K562 (cell line): ENCODE measurements at regions not wholly inside any gene's neighbourhood (a gene's known extent, or its start where the extent isn't known, plus 50 kb on each side); places are given as distances from the start of the nearest gene placed in this dataset.

Experiments used
- ATAC-seq: fragments of 200-7000 bp; cut with Tn5 transposase; 3 replicates; pipeline ENCODE4 v1.9.1; 2020; ENCODE audit warnings: moderate library complexity
- BruUV-seq: library from RNA; stranded (reverse); fragments of 400-500 nt; replicated peaks from 2 replicates; lab custom pipeline; 2021; lab: Mats Ljungman, UMichigan
- CTCF ChIA-PET: fragments of 300-600 bp; formaldehyde crosslinking; extraction: SDS; loops from one replicate; lab custom pipeline; 2021; ENCODE audit warnings: low intra/inter-chr PET ratio; lab: Yijun Ruan, JAX
- POLR2A ChIA-PET: fragments of 300-600, 350-650 bp; sonication (Branson Sonifier 250); formaldehyde crosslinking; extraction: SDS; loops from one replicate; lab custom pipeline; 2021; ENCODE audit warnings: antibody characterized with exemption, inconsistent platforms; lab: Yijun Ruan, JAX
- DNase-seq, 4 experiments: peaks; one replicate each; pipeline versions ENCODE4 v3.0.0 to v3.0.0-alpha.2; 2011 to 2018; ENCODE audit warnings: low spot score in 3 of 4, mixed read lengths in 3 of 4; ENCODE audit errors: extremely low read depth in 1 of 4
- FAIRE-seq: peaks from 2 replicates; lab custom pipeline; 2011; peaks lifted over from hg19 to GRCh38; lab: Jason Lieb, UNC
- H2AFZ ChIP-seq: 2 replicates; pipeline ENCODE4 v1.6.0; 2011; ENCODE audit warnings: low read depth, low read length, control low read depth, inconsistent platforms
- H3K27ac ChIP-seq: fragments of 200-600 bp; 3 replicates; pipeline ENCODE4 v1.8.0; 2011; ENCODE audit warnings: low read depth, mild to moderate bottlenecking, control low read depth, inconsistent platforms, low read length, moderate library complexity, mixed read lengths; ENCODE audit errors: extremely low read depth
- H3K27me3 ChIP-seq, 2 experiments: fragments of 300-600 bp in 1 of 2; 2 replicates in 1 of 2; 3 replicates in 1 of 2; pipeline versions ENCODE4 v1.6.0 to v1.8.0; 2011; ENCODE audit warnings: inconsistent platforms in 2 of 2, low read length in 2 of 2, mild to moderate bottlenecking in 1 of 2, mixed read lengths in 1 of 2, moderate library complexity in 1 of 2; ENCODE audit not compliant: control insufficient read depth in 2 of 2, insufficient read depth in 2 of 2
- H3K36me3 ChIP-seq: fragments of 300-600 bp; 3 replicates; pipeline ENCODE4 v1.8.0; 2011; ENCODE audit warnings: mild to moderate bottlenecking, low read length, inconsistent platforms; ENCODE audit not compliant: control insufficient read depth, insufficient read depth
- H3K4me1 ChIP-seq, 2 experiments: fragments of 200-600 bp in 1 of 2; replicated peaks in 1 of 2; 2 replicates in 1 of 2; 3 replicates in 1 of 2; pipeline versions ENCODE4 v1.5.1 to v1.8.0; 2011; ENCODE audit warnings: inconsistent platforms in 2 of 2, low read length in 2 of 2, mild to moderate bottlenecking in 1 of 2, mixed read lengths in 1 of 2, moderate library complexity in 1 of 2; ENCODE audit not compliant: control insufficient read depth in 2 of 2, insufficient read depth in 2 of 2
- H3K4me2 ChIP-seq: 2 replicates; pipeline ENCODE4 v1.6.1; 2011; ENCODE audit warnings: low read length, control low read depth, inconsistent platforms, mixed read lengths; ENCODE audit not compliant: insufficient read depth
- H3K4me3 ChIP-seq: fragments of 200-600 bp; sonication (generic), shearing (Covaris generic); 2 replicates; pipeline ENCODE4 v1.5.1; 2016; ENCODE audit warnings: control low read depth, inconsistent platforms
- H3K79me2 ChIP-seq: fragments of 200-600 bp; 3 replicates; pipeline ENCODE4 v1.8.0; 2011; ENCODE audit warnings: low read length, inconsistent platforms; ENCODE audit not compliant: control insufficient read depth, insufficient read depth
- H3K9ac ChIP-seq, 2 experiments: 2 replicates each; pipeline versions ENCODE4 v1.6.0 to v1.6.1; 2011; ENCODE audit warnings: low read depth in 2 of 2, low read length in 2 of 2, control low read depth in 1 of 2, inconsistent platforms in 1 of 2, mild to moderate bottlenecking in 1 of 2, mixed read lengths in 1 of 2; ENCODE audit not compliant: insufficient read depth in 1 of 2
- H3K9me1 ChIP-seq: one replicate; pipeline ENCODE4 v1.6.0; 2011; ENCODE audit warnings: inconsistent platforms, mild to moderate bottlenecking, low read length, moderate library complexity; ENCODE audit not compliant: control insufficient read depth, insufficient read depth
- H3K9me3 ChIP-seq: replicated peaks from 2 replicates; pipeline ENCODE4 v1.5.1; 2011; ENCODE audit warnings: low read depth, low read length, inconsistent platforms; ENCODE audit not compliant: control insufficient read depth, insufficient read depth
- H4K20me1 ChIP-seq: replicated peaks from 2 replicates; pipeline ENCODE4 v1.6.1; 2011; ENCODE audit warnings: low read length, inconsistent platforms, mixed read lengths; ENCODE audit not compliant: control insufficient read depth, insufficient read depth
- ATF1 ChIP-seq, 2 experiments: fragments of 450-650 bp in 1 of 2; IDR thresholded peaks; 2 replicates each; pipeline ENCODE4 v1.6.1; 2016; ENCODE audit warnings: missing compliant biosample characterization in 1 of 2, missing genetic modification characterization in 1 of 2
- CTCF ChIP-seq, 3 experiments: IDR thresholded peaks in 2 of 3; conservative IDR thresholded peaks in 1 of 3; 2 replicates each; pipeline ENCODE4 v1.5.1; 2011 to 2012; ENCODE audit warnings: low read length in 3 of 3, mild to moderate bottlenecking in 3 of 3, control low read depth in 2 of 3, improper control_type of control experiment in 1 of 3, inconsistent platforms in 1 of 3, low read depth in 1 of 3, mixed read lengths in 1 of 3, moderate library complexity in 1 of 3; ENCODE audit not compliant: insufficient read depth in 2 of 3
- CTCFL ChIP-seq: IDR thresholded peaks from 2 replicates; pipeline ENCODE4 v1.6.1; 2011; ENCODE audit warnings: borderline replicate concordance, low read depth, mild to moderate bottlenecking, moderate library complexity, low read length; ENCODE audit not compliant: insufficient read depth, poor library complexity, severe bottlenecking
- FOSL1 ChIP-seq: fragments of 200-800 bp; sonication (Bioruptor generic); conservative IDR thresholded peaks from 2 replicates; pipeline ENCODE4 v1.6.1; 2016; ENCODE audit warnings: missing genetic modification characterization, missing compliant biosample characterization
- KDM4B ChIP-seq, 2 experiments: fragments of 450-650 bp in 1 of 2; sonication (generic) in 1 of 2; IDR thresholded peaks; 2 replicates each; pipeline ENCODE4 v1.6.1; 2016 to 2017; ENCODE audit warnings: borderline replicate concordance in 2 of 2, antibody characterized with exemption in 1 of 2, low read depth in 1 of 2, mild to moderate bottlenecking in 1 of 2
- KLF6 ChIP-seq: fragments of 250-450 bp; sonication (Bioruptor Pico); IDR thresholded peaks from 2 replicates; pipeline ENCODE4 v1.4.0; 2020; ENCODE audit warnings: mild to moderate bottlenecking, moderate library complexity, borderline replicate concordance
- LEF1 ChIP-seq: fragments of 450-650 bp; IDR thresholded peaks from 2 replicates; pipeline ENCODE4 v1.6.1; 2016; ENCODE audit warnings: mild to moderate bottlenecking
- POLR2AphosphoS5 ChIP-seq: IDR thresholded peaks from 2 replicates; pipeline ENCODE4 v1.6.1; 2011; ENCODE audit warnings: mild to moderate bottlenecking, low read depth, low read length, moderate library complexity; ENCODE audit not compliant: control insufficient read depth, insufficient read depth
- POLR2G ChIP-seq: fragments of 200-400 bp; formaldehyde crosslinking; IDR thresholded peaks from 2 replicates; pipeline ENCODE4 v1.6.1; 2017; ENCODE audit warnings: low read depth, mild to moderate bottlenecking, antibody characterized with exemption, low read length, moderate library complexity
- POU5F1 ChIP-seq: fragments of 150-350 bp; IDR thresholded peaks from 2 replicates; pipeline ENCODE4 v1.6.1; 2014; ENCODE audit warnings: borderline replicate concordance, low read length, low read depth, mild to moderate bottlenecking; ENCODE audit not compliant: partially characterized antibody
- TCF3 ChIP-seq: sonication (generic); formaldehyde crosslinking; IDR thresholded peaks from 2 replicates; pipeline ENCODE4 v1.4.0; 2020; ENCODE audit warnings: mild to moderate bottlenecking, missing genetic modification reagents
- ZNF586 ChIP-seq: fragments of 450-650 bp; formaldehyde crosslinking; conservative IDR thresholded peaks from 2 replicates; pipeline ENCODE4 v1.4.0; 2020; ENCODE audit warnings: mild to moderate bottlenecking, moderate library complexity
- ZNF766 ChIP-seq: fragments of 200-800 bp; sonication (Bioruptor generic); conservative IDR thresholded peaks from 2 replicates; pipeline ENCODE4 v1.6.1; 2016; ENCODE audit warnings: missing genetic modification characterization, missing compliant biosample characterization
- WGBS: fragments of 100-300 bp; shearing (Covaris generic); methylation state at CpG from one replicate; pipeline ENCODE4 v1.1.6; 2016; ENCODE audit warnings: low coverage, mixed read lengths; ENCODE audit not compliant: insufficient coverage; ENCODE audit errors: missing lambda C conversion rate; 5-methylcytosine and 5-hydroxymethylcytosine counted together
- in situ Hi-C: fragments of 300-500 bp; cut with MboI; formaldehyde crosslinking; loops from 4 replicates; pipeline ENCODE4 v1.15.0; 2018; ENCODE audit warnings: inconsistent platforms, mixed read lengths
- intact Hi-C: fragments of 100-400 bp; cut with micrococcal nuclease; formaldehyde crosslinking; loops from 2 replicates; pipeline ENCODE4 v1.14.2; 2022

GRCh38 chr10:84076540-84077195 is 62.6 kb upstream of the GHITM start:
- Histone ChIP-seq H3K4me2 (peak overlapping the region; percentile 12; the same call in 1 of the 2 replicates), H3K9me1 (no peaks in the 10 kb centered on the region), H3K36me3 (no peaks in the 10 kb centered on the region), H3K27ac (no peak overlapping the region), H2AFZ (peak overlapping the region; percentile 68), H4K20me1 (no peaks in the 10 kb centered on the region), H3K4me1 (peaks cover 4 to 5% of the 10 kb centered on the region in 2 experiments; a peak in 3 of 5 replicates), H3K27me3 (no peaks in the 10 kb centered on the region), H3K79me2 (no peaks in the 10 kb centered on the region), H3K9ac (no peak overlapping the region), H3K9me3 (no peaks in the 10 kb centered on the region), H3K4me3 (no peak overlapping the region)
- WGBS = 1% methylated on average over 4 of the region's 4 CpGs
- BruUV-seq = no TSS peak
- ChIA-PET POLR2A (interaction anchor here (0.9 kb wide), 1 partner anchor 20 kb away, joined by 3 read pairs; no protein-coding TSS in a partner anchor), CTCF (no interaction called here)
- FAIRE-seq (peak; percentile 58), DNase-seq (peak; percentile 26 to 54 (median 41))
- in situ Hi-C loops = no loop called here
- intact Hi-C loops = no loop called here
- TF ChIP-seq LEF1 (peak; percentile 39; the same call in 1 of the 2 replicates), FOSL1 (tag) (no peak), POU5F1 (no peak), TCF3 (CRISPR knock-in tag) (no peak), POLR2AphosphoS5 (no peak), ATF1 (CRISPR knock-in tag; IDR thresholded peaks at IDR 0.05) (no peak), ATF1 (tag; IDR thresholded peaks at IDR 0.05) (no peak), ZNF586 (CRISPR knock-in tag) (no peak), CTCF (IDR thresholded peaks at IDR 0.05 in 2 of 3, conservative IDR thresholded peaks at IDR 0.05 in 1 of 3; ENCODE audit: insufficient read depth in 2 of 3, low read depth in 1 of 3, low read length in 3 of 3) (peak; percentile 53 to 63 (median 59)), ZNF766 (CRISPR knock-in tag) (peak; percentile 74), KLF6 (CRISPR knock-in tag) (no peak), KDM4B (IDR thresholded peaks at IDR 0.05; ENCODE audit: borderline replicate concordance in 2 of 2, low read depth in 1 of 2) (no peak), POLR2G (no peak), CTCFL (peak; percentile 80)
- TF ChIP-seq, all 486 proteins: peak for 4
- ATAC-seq = peak; percentile 97
